ENCODE measurements at regions not wholly inside any gene's neighbourhood (a gene's known extent, or its start where the extent isn't known, plus 50 kb on each side); places are given as distances from the start of the nearest gene placed in this dataset.

GRCh38 chr10:15985690-15986089 lies 125.4 kb upstream of the MINDY3 start:
- no peak for TF ChIP-seq CTCF (IDR thresholded peaks at IDR 0.05; ENCODE audit: extremely low read depth in 1 of 2, insufficient read depth in 1 of 2, low read depth in 1 of 2, low read length in 2 of 2)
- TF ChIP-seq POLR2A (IDR thresholded peaks at IDR 0.05; ENCODE audit: low read depth, low read length) = no peak
- TF ChIP-seq EZH2 (IDR thresholded peaks at IDR 0.05; ENCODE audit: borderline replicate concordance, low read depth, low read length, severe bottlenecking) = no peak
- TF ChIP-seq MYC (IDR thresholded peaks at IDR 0.05; ENCODE audit: low read depth, low read length) = no peak

Data from endothelial cell of umbilical vein (primary cell).